Pons (tissue), 1 donor: ENCODE measurements at regions not wholly inside any gene's neighbourhood (a gene's known extent, or its start where the extent isn't known, plus 50 kb on each side); places are given as distances from the start of the nearest gene placed in this dataset.
"Not testable (repeated sequence)": the region's sequence is repeated elsewhere in the genome, so short reads cannot be mapped to it uniquely, and the experiment has no call there.

Experiments
- DNase-seq: peaks from one replicate; pipeline ENCODE4 v3.0.0-alpha.2; 2016; ENCODE audit warnings: low spot score

- DNase-seq, result no peak
These were observed 104.4 kb downstream of the KLF5 start for GRCh38 chr13:73162912-73163911.

- not testable (repeated sequence) for DNase-seq
These were observed 101.7 kb downstream of the KLF5 start for GRCh38 chr13:73160371-73161031.

GRCh38 chr13:73158851-73159250, 100.0 kb downstream of the KLF5 start:
- no peak for DNase-seq

DNA sequence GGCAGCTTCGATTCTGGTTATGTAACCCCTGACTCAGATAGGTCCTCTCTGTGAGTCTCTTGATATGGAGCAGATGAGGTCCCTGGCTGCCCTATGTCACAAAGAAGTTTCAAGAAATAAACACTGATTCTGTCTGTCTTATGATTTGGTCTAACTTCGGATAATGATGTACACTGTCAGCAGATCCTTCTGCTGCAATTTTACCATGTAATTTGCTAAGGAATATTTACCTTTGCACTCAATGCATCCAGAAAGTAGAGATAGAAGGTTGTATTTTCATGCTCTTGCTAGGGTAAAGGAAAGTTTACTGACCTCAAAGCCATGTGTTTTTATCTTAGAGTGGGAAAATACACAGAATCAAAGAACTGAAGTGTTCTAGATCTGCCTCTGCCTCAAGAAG, 98.2 kb downstream of the KLF5 start:
- no peak for DNase-seq

DNA sequence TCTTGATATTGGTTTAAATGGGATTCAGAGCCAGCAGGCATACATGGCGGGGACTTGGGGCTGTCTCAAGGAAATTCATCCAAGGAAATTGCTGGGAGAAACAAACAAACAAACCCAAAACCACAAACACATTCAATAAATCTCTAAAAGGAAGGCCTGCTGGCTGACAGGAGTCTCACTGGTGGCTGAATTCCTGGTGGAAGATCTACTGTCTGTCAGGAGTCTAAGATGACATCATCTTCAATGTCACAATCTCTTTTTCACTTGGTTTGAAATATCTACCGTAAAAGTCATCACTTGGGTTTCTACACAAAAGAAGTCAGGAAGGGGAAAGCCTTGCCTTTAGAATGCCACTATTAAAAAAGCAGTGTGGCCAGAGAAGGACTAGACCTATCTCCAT, 87.9 kb downstream of the KLF5 start:
- no peak for DNase-seq

- no peak for DNase-seq
These were observed 83.3 kb downstream of the KLF5 start for GRCh38 chr13:73142071-73142470.

GRCh38 chr13:73141292-73141771, 82.5 kb downstream of the KLF5 start:
- DNase-seq, result peak; percentile 8

DNA sequence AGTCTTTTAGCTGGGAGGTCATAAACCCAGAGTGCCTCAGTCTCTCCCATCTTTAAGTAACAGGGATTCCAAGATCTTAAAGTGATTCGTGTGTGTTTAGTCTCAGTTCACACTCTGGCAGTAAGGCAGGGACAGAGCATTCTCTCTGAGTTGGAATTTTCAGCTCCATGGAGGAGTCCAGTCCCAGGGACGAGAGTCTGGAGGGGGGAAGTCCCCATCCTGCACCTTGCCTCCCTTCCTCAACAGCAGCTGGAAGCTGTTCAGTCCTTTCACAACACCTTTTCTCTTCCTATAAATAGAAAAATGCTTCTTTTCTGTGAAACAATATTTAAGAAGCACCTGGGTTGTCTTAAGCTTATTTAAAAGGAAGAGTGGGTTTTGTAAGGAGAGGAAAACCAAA, 82.0 kb downstream of the KLF5 start:
- DNase-seq, result no peak

DNA sequence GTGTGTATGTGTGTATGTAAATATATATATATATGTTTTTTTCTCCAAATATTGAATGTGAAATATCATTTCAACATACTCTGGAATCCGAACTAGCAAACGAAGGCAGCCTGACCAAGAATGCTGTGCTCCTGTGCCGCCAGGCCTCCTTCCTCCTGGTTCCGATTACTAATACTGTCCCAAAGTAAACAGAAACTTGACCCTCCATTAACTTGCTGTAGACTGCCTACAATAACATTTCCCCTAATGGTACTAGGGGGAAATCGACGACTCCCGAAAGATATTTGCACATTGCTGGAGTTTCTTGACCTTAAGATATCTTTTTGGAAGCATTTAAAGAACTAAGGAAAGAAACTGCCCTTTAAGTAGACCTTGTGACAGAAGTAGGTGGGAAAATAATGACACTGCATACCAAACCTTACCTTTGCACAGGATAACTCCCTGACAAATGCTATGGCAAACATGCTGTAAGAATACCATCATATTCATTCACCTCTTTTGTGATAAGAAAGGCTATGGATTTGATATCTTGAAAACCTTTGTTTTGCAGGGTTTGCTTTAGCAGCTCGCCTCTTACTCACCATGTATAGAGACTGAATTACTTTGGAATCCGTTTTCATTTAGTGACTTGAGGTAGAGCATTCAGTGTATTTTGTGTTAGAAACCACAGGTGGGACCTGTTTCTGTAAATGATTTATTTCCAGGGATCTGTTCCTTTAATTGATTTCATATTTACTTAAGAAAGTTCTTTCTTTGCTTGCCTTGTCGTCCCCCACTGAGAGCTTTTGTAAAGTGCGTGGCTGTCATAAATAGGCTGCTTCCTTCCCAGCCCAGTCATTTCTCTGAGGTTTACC, 80.1 kb downstream of the KLF5 start:
- no peak for DNase-seq

GRCh38 chr13:73138276-73138637, 79.5 kb downstream of the KLF5 start:
- DNase-seq, result no peak

- DNase-seq, result no peak
These were observed 78.0 kb downstream of the KLF5 start for GRCh38 chr13:73136776-73137175.

GRCh38 chr13:73133531-73133930, 74.7 kb downstream of the KLF5 start:
- no peak for DNase-seq

GRCh38 chr13:73131247-73131646, 72.4 kb downstream of the KLF5 start:
- DNase-seq, result no peak

DNA sequence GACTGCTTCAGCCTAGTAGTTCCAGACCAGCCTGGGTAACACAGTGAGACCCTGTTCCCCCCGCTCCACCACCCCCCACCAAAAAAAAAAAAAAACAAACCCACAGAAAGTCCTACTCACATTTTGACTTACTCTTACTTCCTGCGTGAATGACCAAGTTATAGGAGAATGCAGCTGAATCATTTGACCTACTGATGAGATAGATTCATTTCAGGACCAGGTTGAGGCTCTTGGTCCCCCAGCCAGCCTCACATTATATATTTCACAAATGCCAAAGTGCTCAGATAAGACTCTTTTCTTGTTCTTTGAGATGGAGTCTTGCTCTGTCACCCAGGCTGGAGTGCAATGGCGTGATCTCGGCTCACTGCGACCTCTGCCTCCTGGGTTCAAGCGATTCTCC, 70.2 kb downstream of the KLF5 start:
- no peak for DNase-seq
